Tibial nerve (tissue), 4 donors: ENCODE measurements at regions not wholly inside any gene's neighbourhood (a gene's known extent, or its start where the extent isn't known, plus 50 kb on each side); places are given as distances from the start of the nearest gene placed in this dataset.

Experiments
- DNase-seq, 2 donors: peaks; one replicate each; pipeline ENCODE4 v3.0.0-alpha.2; 2019; ENCODE audit warnings: low spot score in 2 of 2
- H3K27ac ChIP-seq, 4 donors: fragments of 200-600 bp; sonication (generic) in 3 of 4; one replicate each; pipeline ENCODE4 v1.5.1; 2017 to 2019; ENCODE audit warnings: mild to moderate bottlenecking in 1 of 4
- H3K27me3 ChIP-seq, 2 donors: fragments of 200-600 bp; sonication (generic) in 1 of 2; one replicate each; pipeline versions ENCODE4 v1.5.1 to v1.6.0; 2017 to 2019
- H3K36me3 ChIP-seq, 3 donors: fragments of 200-600 bp; sonication (generic); one replicate each; pipeline ENCODE4 v1.5.1; 2018 to 2019
- H3K4me1 ChIP-seq, 4 donors: fragments of 200-600 bp; sonication (generic) in 3 of 4; one replicate each; pipeline ENCODE4 v1.5.1; 2017 to 2019
- H3K4me3 ChIP-seq, 4 donors: fragments of 200-600 bp; sonication (generic) in 3 of 4; one replicate each; pipeline ENCODE4 v1.5.1; 2017 to 2019; ENCODE audit warnings: mild to moderate bottlenecking in 1 of 4, moderate library complexity in 1 of 4
- H3K9me3 ChIP-seq, 4 donors: fragments of 200-600 bp; sonication (generic) in 3 of 4; one replicate each; pipeline ENCODE4 v1.5.1; 2017 to 2019
- EP300 ChIP-seq, 2 donors: sonication (generic); formaldehyde crosslinking; IDR thresholded peaks; one replicate each; pipeline ENCODE4 v1.6.1; 2017; ENCODE audit warnings: antibody characterized with exemption in 2 of 2, mild to moderate bottlenecking in 1 of 2
- POLR2A ChIP-seq, 2 donors: fragments of 450-650 bp; IDR thresholded peaks; one replicate each; pipeline ENCODE4 v1.6.1; 2017; ENCODE audit warnings: antibody characterized with exemption in 2 of 2, mild to moderate bottlenecking in 2 of 2, moderate library complexity in 2 of 2
- WGBS, 2 donors: methylation state at CpG; one replicate each; pipeline ENCODE4 v1.1.5; 2018; 5-methylcytosine and 5-hydroxymethylcytosine counted together
- TF ChIP-seq, protein P1 (sequence below), 5 experiments: fragments of 200-600 bp in 3 of 5; fragments of 450-650 bp in 2 of 5; sonication (generic) in 3 of 5; IDR thresholded peaks; one replicate each; pipeline ENCODE4 v1.5.1; 2016 to 2019; ENCODE audit warnings: antibody characterized with exemption in 5 of 5, mild to moderate bottlenecking in 3 of 5, moderate library complexity in 2 of 5

GRCh38 chr7:81370822-81371221, 399.0 kb downstream of the HGF start:
- Histone ChIP-seq H3K27ac (no peak overlapping the region), H3K27me3 (no peaks in the 10 kb centered on the region), H3K4me1 (peaks cover 0 to 6% (median 3%) of the 10 kb centered on the region in 4 donors), H3K4me3 (no peak overlapping the region), H3K36me3 (no peaks in the 10 kb centered on the region), H3K9me3 (no peaks in the 10 kb centered on the region)
- DNase-seq = no peak
- TF ChIP-seq EP300 (IDR thresholded peaks at IDR 0.05) = no peak
- TF ChIP-seq POLR2A (IDR thresholded peaks at IDR 0.05) = no peak
- WGBS, 2 donors = 32 to 43% methylated on average over 1 of the region's 1 CpG

GRCh38 chr7:81367326-81367931, 402.4 kb downstream of the HGF start:
- Histone ChIP-seq H3K9me3 (no peaks in the 10 kb centered on the region), H3K4me1 (peaks cover 0 to 6% (median 3%) of the 10 kb centered on the region in 4 donors), H3K27ac (no peak overlapping the region), H3K36me3 (no peaks in the 10 kb centered on the region), H3K4me3 (no peak overlapping the region), H3K27me3 (no peaks in the 10 kb centered on the region)
- TF ChIP-seq EP300 (IDR thresholded peaks at IDR 0.05) = peak in 1 of 2 donors; percentile 16
- TF ChIP-seq, protein P1, sequence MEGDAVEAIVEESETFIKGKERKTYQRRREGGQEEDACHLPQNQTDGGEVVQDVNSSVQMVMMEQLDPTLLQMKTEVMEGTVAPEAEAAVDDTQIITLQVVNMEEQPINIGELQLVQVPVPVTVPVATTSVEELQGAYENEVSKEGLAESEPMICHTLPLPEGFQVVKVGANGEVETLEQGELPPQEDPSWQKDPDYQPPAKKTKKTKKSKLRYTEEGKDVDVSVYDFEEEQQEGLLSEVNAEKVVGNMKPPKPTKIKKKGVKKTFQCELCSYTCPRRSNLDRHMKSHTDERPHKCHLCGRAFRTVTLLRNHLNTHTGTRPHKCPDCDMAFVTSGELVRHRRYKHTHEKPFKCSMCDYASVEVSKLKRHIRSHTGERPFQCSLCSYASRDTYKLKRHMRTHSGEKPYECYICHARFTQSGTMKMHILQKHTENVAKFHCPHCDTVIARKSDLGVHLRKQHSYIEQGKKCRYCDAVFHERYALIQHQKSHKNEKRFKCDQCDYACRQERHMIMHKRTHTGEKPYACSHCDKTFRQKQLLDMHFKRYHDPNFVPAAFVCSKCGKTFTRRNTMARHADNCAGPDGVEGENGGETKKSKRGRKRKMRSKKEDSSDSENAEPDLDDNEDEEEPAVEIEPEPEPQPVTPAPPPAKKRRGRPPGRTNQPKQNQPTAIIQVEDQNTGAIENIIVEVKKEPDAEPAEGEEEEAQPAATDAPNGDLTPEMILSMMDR (IDR thresholded peaks at IDR 0.05) = no peak
- peak in 1 of 2 donors; percentile 19 for DNase-seq
- 67 to 68% methylated on average over 3 of the region's 3 CpGs for WGBS, 2 donors

GRCh38 chr7:81366546-81366945, 403.3 kb downstream of the HGF start:
- DNase-seq = no peak
- no peak overlapping the region for H3K4me3 ChIP-seq
- no peaks in the 10 kb centered on the region for H3K27me3 ChIP-seq
- no peaks in the 10 kb centered on the region for H3K9me3 ChIP-seq
- TF ChIP-seq POLR2A (IDR thresholded peaks at IDR 0.05) (no peak), EP300 (IDR thresholded peaks at IDR 0.05) (no peak)
- TF ChIP-seq, protein P1 (IDR thresholded peaks at IDR 0.05) = no peak
- H3K36me3 ChIP-seq = no peaks in the 10 kb centered on the region
- H3K4me1 ChIP-seq = peaks cover 0 to 11% (median 2%) of the 10 kb centered on the region in 4 donors
- no peak overlapping the region for H3K27ac ChIP-seq

- no peak for DNase-seq
- Histone ChIP-seq H3K4me3 (no peak overlapping the region), H3K27me3 (no peaks in the 10 kb centered on the region), H3K36me3 (no peaks in the 10 kb centered on the region), H3K9me3 (no peaks in the 10 kb centered on the region), H3K27ac (no peak overlapping the region), H3K4me1 (peaks cover 0 to 7% (median 0%) of the 10 kb centered on the region in 4 donors)
- WGBS, 2 donors = 35 to 44% methylated on average over 2 of the region's 2 CpGs
- no peak for TF ChIP-seq EP300 (IDR thresholded peaks at IDR 0.05)
- no peak for TF ChIP-seq POLR2A (IDR thresholded peaks at IDR 0.05)
- TF ChIP-seq, protein P1 (IDR thresholded peaks at IDR 0.05) = no peak
These were observed 408.0 kb downstream of the HGF start for GRCh38 chr7:81361769-81362312.

- no peaks in the 10 kb centered on the region for H3K36me3 ChIP-seq
- WGBS, 2 donors = 55 to 62% methylated on average over 2 of the region's 2 CpGs
- H3K4me1 ChIP-seq = no peaks in the 10 kb centered on the region
- TF ChIP-seq EP300 (IDR thresholded peaks at IDR 0.05) (no peak), POLR2A (IDR thresholded peaks at IDR 0.05) (no peak)
- TF ChIP-seq, protein P1 (IDR thresholded peaks at IDR 0.05) = no peak
- peaks cover 0 to 2% (median 0%) of the 10 kb centered on the region in 4 donors for H3K9me3 ChIP-seq
- no peaks in the 10 kb centered on the region for H3K27me3 ChIP-seq
- DNase-seq = no peak
- H3K27ac ChIP-seq = no peak overlapping the region
- H3K4me3 ChIP-seq = no peak overlapping the region
These were observed 413.9 kb downstream of the HGF start for GRCh38 chr7:81355911-81356310.
